OCI-LY1 (cell line): ENCODE measurements at regions not wholly inside any gene's neighbourhood (a gene's known extent, or its start where the extent isn't known, plus 50 kb on each side); places are given as distances from the start of the nearest gene placed in this dataset.

Experiments
- H2AFZ ChIP-seq: fragments of 200-600 bp; sonication (generic), shearing (Covaris generic); 2 replicates; pipeline ENCODE4 v1.6.0; 2014; ENCODE audit warnings: antibody characterized with exemption, mild to moderate bottlenecking, low read length
- H3F3A ChIP-seq: fragments of 200-600 bp; sonication (generic), shearing (Covaris generic); 2 replicates; pipeline ENCODE4 v1.6.0; 2014; ENCODE audit warnings: mild to moderate bottlenecking, antibody characterized with exemption, low read length, moderate library complexity; ENCODE audit not compliant: insufficient read depth
- H3K27ac ChIP-seq: fragments of 200-600 bp; sonication (generic); 2 replicates; pipeline ENCODE4 v1.5.1; 2014; ENCODE audit warnings: low read length, mixed run types, mild to moderate bottlenecking, low read depth; ENCODE audit not compliant: poor library complexity, severe bottlenecking
- H3K27me3 ChIP-seq: fragments of 200-600 bp; sonication (generic); 2 replicates; pipeline ENCODE4 v1.6.0; 2014; ENCODE audit warnings: antibody characterized with exemption, mild to moderate bottlenecking, low read length, moderate library complexity; ENCODE audit not compliant: insufficient read depth
- H3K36me3 ChIP-seq: fragments of 200-600 bp; sonication (generic); 2 replicates; pipeline ENCODE4 v1.6.1; 2014; ENCODE audit warnings: mild to moderate bottlenecking, antibody characterized with exemption, low read length, moderate library complexity, mixed read lengths; ENCODE audit not compliant: insufficient read depth
- H3K4me1 ChIP-seq: fragments of 200-600 bp; sonication (generic); 2 replicates; pipeline ENCODE4 v1.5.1; 2014; ENCODE audit warnings: mild to moderate bottlenecking, low read length, moderate library complexity; ENCODE audit not compliant: insufficient read depth, severe bottlenecking
- H3K4me2 ChIP-seq: fragments of 200-600 bp; sonication (generic), shearing (Covaris generic); 2 replicates; pipeline ENCODE4 v1.6.1; 2014; ENCODE audit warnings: low read length
- H3K4me3 ChIP-seq: fragments of 200-600 bp; sonication (generic); 2 replicates; pipeline ENCODE4 v1.5.1; 2014; ENCODE audit warnings: low read length, low read depth, mild to moderate bottlenecking, mixed read lengths; ENCODE audit not compliant: poor library complexity, severe bottlenecking
- H3K79me2 ChIP-seq: fragments of 200-600 bp; shearing (Covaris generic); 2 replicates; pipeline ENCODE4 v1.6.1; 2016; ENCODE audit warnings: mixed run types, low read length, mixed read lengths; ENCODE audit not compliant: insufficient read depth
- H3K9ac ChIP-seq: fragments of 200-600 bp; sonication (generic), shearing (Covaris generic); 2 replicates; pipeline ENCODE4 v1.6.1; 2014; ENCODE audit warnings: mild to moderate bottlenecking, low read length, mixed read lengths
- H3K9me2 ChIP-seq: fragments of 200-600 bp; sonication (generic), shearing (Covaris generic); 2 replicates; pipeline ENCODE4 v1.6.1; 2014; ENCODE audit warnings: low read depth, mild to moderate bottlenecking, low read length, mixed read lengths
- H3K9me3 ChIP-seq: fragments of 200-600 bp; shearing (Covaris generic); 2 replicates; pipeline ENCODE4 v1.6.1; 2014; ENCODE audit warnings: low read length, mixed read lengths
- H4K20me1 ChIP-seq: fragments of 200-600 bp; sonication (generic), shearing (Covaris generic); 2 replicates; pipeline ENCODE4 v1.6.0; 2016; ENCODE audit warnings: mild to moderate bottlenecking, low read length; ENCODE audit not compliant: insufficient read depth
- CTCF ChIP-seq: fragments of 200-600 bp; sonication (generic), shearing (Covaris generic); IDR thresholded peaks from 2 replicates; pipeline ENCODE4 v1.5.1; 2017; ENCODE audit warnings: mild to moderate bottlenecking, antibody characterized with exemption, low read length, moderate library complexity, mixed read lengths
- EZH2 ChIP-seq: fragments of 200-600 bp; sonication (generic), shearing (Covaris generic); IDR thresholded peaks from 2 replicates; pipeline ENCODE4 v1.8.0; 2017; ENCODE audit warnings: borderline replicate concordance, mixed run types, mild to moderate bottlenecking, antibody characterized with exemption, low read length, moderate library complexity, mixed read lengths

GRCh38 chr7:15888090-15888489 is 201.6 kb upstream of the MEOX2 start:
- no peaks in the 10 kb centered on the region for H3K4me1 ChIP-seq
- H3K36me3 ChIP-seq = no peaks in the 10 kb centered on the region
- H3K79me2 ChIP-seq = no peaks in the 10 kb centered on the region
- TF ChIP-seq CTCF (no peak), EZH2 (no peak)
- no peaks in the 10 kb centered on the region for H3K9me3 ChIP-seq
- H3K4me2 ChIP-seq = no peak overlapping the region
- no peak overlapping the region for H3K9ac ChIP-seq
- no peaks in the 10 kb centered on the region for H3F3A ChIP-seq
- no peak overlapping the region for H3K4me3 ChIP-seq
- H3K27ac ChIP-seq = no peak overlapping the region
- H4K20me1 ChIP-seq = no peaks in the 10 kb centered on the region
- no peaks in the 10 kb centered on the region for H3K9me2 ChIP-seq
- H3K27me3 ChIP-seq = no peaks in the 10 kb centered on the region
- H2AFZ ChIP-seq = no peak overlapping the region

- no peak overlapping the region for H3K4me3 ChIP-seq
- H3K9me3 ChIP-seq = no peaks in the 10 kb centered on the region
- no peak for TF ChIP-seq EZH2
- no peak for TF ChIP-seq CTCF
- H3K27ac ChIP-seq = no peak overlapping the region
- no peaks in the 10 kb centered on the region for H3K4me1 ChIP-seq
- no peaks in the 10 kb centered on the region for H3K36me3 ChIP-seq
- no peaks in the 10 kb centered on the region for H4K20me1 ChIP-seq
- H3F3A ChIP-seq = no peaks in the 10 kb centered on the region
- no peaks in the 10 kb centered on the region for H3K79me2 ChIP-seq
- H3K27me3 ChIP-seq = no peaks in the 10 kb centered on the region
- no peaks in the 10 kb centered on the region for H3K9me2 ChIP-seq
- H3K9ac ChIP-seq = no peak overlapping the region
- no peak overlapping the region for H3K4me2 ChIP-seq
- H2AFZ ChIP-seq = no peak overlapping the region
Measured at GRCh38 chr7:15886626-15887025, 200.1 kb upstream of the MEOX2 start.

GRCh38 chr7:15885678-15886077 is 199.2 kb upstream of the MEOX2 start:
- H3K4me1 ChIP-seq = no peaks in the 10 kb centered on the region
- H3K9ac ChIP-seq = no peak overlapping the region
- H3K27me3 ChIP-seq = no peaks in the 10 kb centered on the region
- no peak overlapping the region for H3K4me3 ChIP-seq
- TF ChIP-seq EZH2 (no peak), CTCF (no peak)
- 0 out of 2 replicates have a peak, but pooled peaks cover 3% of the 10 kb centered on the region for H3K9me2 ChIP-seq
- no peak overlapping the region for H3K27ac ChIP-seq
- H3F3A ChIP-seq = no peaks in the 10 kb centered on the region
- H3K9me3 ChIP-seq = no peaks in the 10 kb centered on the region
- H3K36me3 ChIP-seq = no peaks in the 10 kb centered on the region
- H3K79me2 ChIP-seq = no peaks in the 10 kb centered on the region
- H4K20me1 ChIP-seq = no peaks in the 10 kb centered on the region
- no peak overlapping the region for H3K4me2 ChIP-seq
- no peak overlapping the region for H2AFZ ChIP-seq
